HepG2 (cell line): ENCODE measurements at regions not wholly inside any gene's neighbourhood (a gene's known extent, or its start where the extent isn't known, plus 50 kb on each side); places are given as distances from the start of the nearest gene placed in this dataset.

Experiments
- ATAC-seq: fragments of 200-7000 bp; cut with Tn5 transposase; 3 replicates; pipeline ENCODE4 v1.9.1; 2020; ENCODE audit warnings: mild to moderate bottlenecking, moderate library complexity
- BruUV-seq: library from RNA; stranded (reverse); fragments of 400-500 nt; replicated peaks from 2 replicates; lab custom pipeline; 2021; lab: Mats Ljungman, UMichigan
- CTCF ChIA-PET: fragments of 300-600 bp; formaldehyde crosslinking; extraction: SDS; loops from one replicate; lab custom pipeline; 2021; ENCODE audit warnings: low total read pairs, inconsistent platforms, low intra/inter-chr PET ratio; lab: Yijun Ruan, JAX
- POLR2A ChIA-PET: fragments of 350-600 bp; sonication (Branson Sonifier 250); formaldehyde crosslinking; loops from one replicate; lab custom pipeline; 2020; ENCODE audit warnings: antibody characterized with exemption, inconsistent platforms; lab: Yijun Ruan, JAX
- DNase-seq: peaks from one replicate; pipeline ENCODE4 v3.0.0-alpha.2; 2015; ENCODE audit warnings: low spot score
- FAIRE-seq: peaks from 3 replicates; lab custom pipeline; 2011; peaks lifted over from hg19 to GRCh38; lab: Jason Lieb, UNC
- H2AFZ ChIP-seq: one replicate; pipeline ENCODE4 v1.6.1; 2011; ENCODE audit warnings: low read length, inconsistent platforms
- H3K27ac ChIP-seq: fragments of 300-600 bp; 3 replicates; pipeline ENCODE4 v1.8.0; 2011; ENCODE audit warnings: mixed run types, mild to moderate bottlenecking, mixed read lengths, low read length, inconsistent platforms; ENCODE audit not compliant: insufficient read depth; ENCODE audit errors: extremely low read length
- H3K27me3 ChIP-seq, 2 experiments: fragments of 200-600 bp in 1 of 2; 2 replicates in 1 of 2; 3 replicates in 1 of 2; pipeline versions ENCODE4 v1.6.0 to v1.8.0; 2011; ENCODE audit warnings: low read length in 2 of 2, mild to moderate bottlenecking in 2 of 2, moderate library complexity in 2 of 2, inconsistent platforms in 1 of 2; ENCODE audit not compliant: insufficient read depth in 2 of 2, control insufficient read depth in 1 of 2
- H3K36me3 ChIP-seq, 2 experiments: fragments of 200-600 bp in 1 of 2; replicated peaks in 1 of 2; 2 replicates in 1 of 2; 3 replicates in 1 of 2; pipeline versions ENCODE4 v1.5.1 to v1.8.0; 2011; ENCODE audit warnings: low read length in 2 of 2, inconsistent platforms in 1 of 2; ENCODE audit not compliant: insufficient read depth in 2 of 2, control insufficient read depth in 1 of 2
- H3K4me1 ChIP-seq: 2 replicates; pipeline ENCODE4 v1.5.1; 2012; ENCODE audit warnings: low read length, inconsistent platforms; ENCODE audit not compliant: insufficient read depth
- H3K4me2 ChIP-seq: 2 replicates; pipeline ENCODE4 v1.6.0; 2011; ENCODE audit warnings: low read depth, low read length, inconsistent platforms
- H3K4me3 ChIP-seq, 3 experiments: fragments of 200-600 bp in 1 of 3; sonication (generic), shearing (Covaris generic) in 1 of 3; replicated peaks in 1 of 3; 2 replicates each; pipeline ENCODE4 v1.5.1; 2011 to 2016; ENCODE audit warnings: low read length in 3 of 3, inconsistent platforms in 2 of 3, low read depth in 2 of 3, mild to moderate bottlenecking in 2 of 3, control low read depth in 1 of 3, mixed read lengths in 1 of 3; ENCODE audit not compliant: insufficient read depth in 1 of 3
- H3K79me2 ChIP-seq: one replicate; pipeline ENCODE4 v1.6.1; 2011; ENCODE audit warnings: low read length, inconsistent platforms; ENCODE audit not compliant: insufficient read depth
- H3K9ac ChIP-seq: 2 replicates; pipeline ENCODE4 v1.6.0; 2011; ENCODE audit warnings: mild to moderate bottlenecking, low read depth, low read length, inconsistent platforms; ENCODE audit not compliant: insufficient read depth
- H3K9me3 ChIP-seq: 2 replicates; pipeline ENCODE4 v1.5.1; 2012; ENCODE audit warnings: mild to moderate bottlenecking, low read length
- H4K20me1 ChIP-seq: 2 replicates; pipeline ENCODE4 v1.6.0; 2011; ENCODE audit warnings: inconsistent platforms, mild to moderate bottlenecking, low read length, moderate library complexity; ENCODE audit not compliant: insufficient read depth
- ATF4 ChIP-seq, 2 experiments: fragments of 450-650 bp in 1 of 2; sonication (generic) in 1 of 2; formaldehyde crosslinking; IDR thresholded peaks; 2 replicates each; pipeline versions ENCODE4 v1.5.0 to v1.8.0; 2020 to 2022; ENCODE audit warnings: mild to moderate bottlenecking in 1 of 2, missing genetic modification reagents in 1 of 2
- CEBPG ChIP-seq: IDR thresholded peaks from 2 replicates; pipeline ENCODE4 v1.6.1; 2016
- HIVEP1 ChIP-seq: sonication (generic); formaldehyde crosslinking; IDR thresholded peaks from 2 replicates; pipeline ENCODE4 v1.4.0; 2020; ENCODE audit warnings: mild to moderate bottlenecking, missing genetic modification reagents
- KAT8 ChIP-seq: IDR thresholded peaks from 2 replicates; pipeline ENCODE4 v1.6.1; 2016; ENCODE audit warnings: missing genetic modification reagents, missing compliant biosample characterization
- MTF1 ChIP-seq: sonication (generic); formaldehyde crosslinking; IDR thresholded peaks from 2 replicates; pipeline ENCODE4 v1.5.0; 2020; ENCODE audit warnings: missing genetic modification reagents
- PCBP2 ChIP-seq: fragments of 200-400 bp; formaldehyde crosslinking; optimal IDR thresholded peaks from 2 replicates; pipeline ENCODE3; 2018; ENCODE audit warnings: low read length, low read depth; ENCODE audit not compliant: poor library complexity, severe bottlenecking
- SALL1 ChIP-seq: sonication (generic); formaldehyde crosslinking; IDR thresholded peaks from 2 replicates; pipeline ENCODE4 v1.8.0; 2022; ENCODE audit warnings: mild to moderate bottlenecking, missing genetic modification reagents
- TCF7L2 ChIP-seq: IDR thresholded peaks from 2 replicates; pipeline ENCODE4 v1.6.1; 2011; ENCODE audit warnings: mild to moderate bottlenecking, low read depth, low read length, moderate library complexity
- TEF ChIP-seq: sonication (generic); formaldehyde crosslinking; IDR thresholded peaks from 2 replicates; pipeline ENCODE4 v1.5.0; 2020; ENCODE audit warnings: missing genetic modification reagents
- ZFP1 ChIP-seq: IDR thresholded peaks from 2 replicates; pipeline ENCODE4 v1.6.1; 2016
- ZNF12 ChIP-seq: sonication (generic); formaldehyde crosslinking; IDR thresholded peaks from 2 replicates; pipeline ENCODE4 v1.5.0; 2020; ENCODE audit warnings: missing genetic modification reagents
- ZNF18 ChIP-seq: sonication (generic); formaldehyde crosslinking; IDR thresholded peaks from 2 replicates; pipeline ENCODE4 v1.8.0; 2022; ENCODE audit warnings: mild to moderate bottlenecking, missing genetic modification reagents; ENCODE audit not compliant: insufficient replicate concordance
- ZNF512 ChIP-seq: sonication (generic); formaldehyde crosslinking; IDR thresholded peaks from 2 replicates; pipeline ENCODE4 v1.4.0; 2020; ENCODE audit warnings: mild to moderate bottlenecking, missing genetic modification reagents
- ZNF569 ChIP-seq: sonication (generic); formaldehyde crosslinking; IDR thresholded peaks from 2 replicates; pipeline ENCODE4 v1.5.0; 2020; ENCODE audit warnings: mild to moderate bottlenecking, missing genetic modification reagents, moderate library complexity, borderline replicate concordance
- ZNF878 ChIP-seq: sonication (generic); formaldehyde crosslinking; IDR thresholded peaks from 2 replicates; pipeline ENCODE4 v1.8.1; 2023; ENCODE audit warnings: mild to moderate bottlenecking, missing genetic modification reagents, moderate library complexity
- WGBS: methylation state at CpG from one replicate; pipeline ENCODE4 v1.1.6; 2017; ENCODE audit warnings: low lambda C conversion rate; 5-methylcytosine and 5-hydroxymethylcytosine counted together
- in situ Hi-C: cut with HindIII; loops from 2 replicates; pipeline ENCODE4 v1.10.0; 2017; ENCODE audit warnings: low pct_unique_long_range_greater_than_20kb; ENCODE audit not compliant: extremely low pct_ligation_motif_present
- intact Hi-C: fragments of 100-400 bp; cut with micrococcal nuclease; formaldehyde crosslinking; loops from one replicate; pipeline ENCODE4 v1.10.0; 2022; ENCODE audit not compliant: unreplicated experiment

- no peaks in the 10 kb centered on the region for H3K27me3 ChIP-seq
- H2AFZ ChIP-seq, result no peak overlapping the region
- in situ Hi-C loops, result no loop called here
- H4K20me1 ChIP-seq, result no peaks in the 10 kb centered on the region
- H3K4me1 ChIP-seq, result peaks cover 16% of the 10 kb centered on the region
- no peak overlapping the region for H3K9ac ChIP-seq
- H3K4me2 ChIP-seq, result no peak overlapping the region
- H3K27ac ChIP-seq, result no peak overlapping the region
- ChIA-PET CTCF (no interaction called here), POLR2A (no interaction called here)
- TF ChIP-seq ZNF18 (CRISPR knock-in tag) (no peak), ZNF878 (CRISPR knock-in tag) (no peak), HIVEP1 (CRISPR knock-in tag) (no peak), ZNF12 (CRISPR knock-in tag) (no peak), MTF1 (CRISPR knock-in tag) (no peak), CEBPG (CRISPR knock-in tag) (no peak)
- DNase-seq (no peak), FAIRE-seq (no peak), ATAC-seq (no peak)
- H3K36me3 ChIP-seq, result no peaks in the 10 kb centered on the region
- BruUV-seq, result no TSS peak
- H3K9me3 ChIP-seq, result no peaks in the 10 kb centered on the region
- intact Hi-C loops, result loop anchor here (10.0 kb wide), 1 partner anchor 133 kb away; no protein-coding TSS in a partner anchor
- no peaks in the 10 kb centered on the region for H3K79me2 ChIP-seq
- no peak overlapping the region for H3K4me3 ChIP-seq
- 2% methylated on average over 5 of the region's 5 CpGs for WGBS
These were observed 60.7 kb upstream of the RAPGEF2 start for GRCh38 chr4:159042097-159042605.

- BruUV-seq, result no TSS peak
- Histone ChIP-seq H3K36me3 (no peaks in the 10 kb centered on the region), H3K9me3 (no peaks in the 10 kb centered on the region), H3K9ac (no peak overlapping the region), H4K20me1 (no peaks in the 10 kb centered on the region), H3K79me2 (no peaks in the 10 kb centered on the region), H2AFZ (no peak overlapping the region), H3K27me3 (no peaks in the 10 kb centered on the region), H3K4me3 (no peak overlapping the region), H3K4me2 (no peak overlapping the region), H3K27ac (no peak overlapping the region), H3K4me1 (peaks cover 23% of the 10 kb centered on the region)
- in situ Hi-C loops, result no loop called here
- WGBS, result 76% methylated on average over 4 of the region's 4 CpGs
- ChIA-PET CTCF (no interaction called here), POLR2A (no interaction called here)
- no peak for DNase-seq
- no peak for ATAC-seq
- intact Hi-C loops, result loop anchor here (10.0 kb wide), 1 partner anchor 132 kb away; no protein-coding TSS in a partner anchor
- no peak for FAIRE-seq
- TF ChIP-seq ZNF512 (no peak), ZNF569 (CRISPR knock-in tag) (no peak), ATF4 (CRISPR knock-in tag; IDR thresholded peaks at IDR 0.05) (no peak), SALL1 (CRISPR knock-in tag) (no peak), TCF7L2 (no peak), KAT8 (CRISPR knock-in tag) (no peak), PCBP2 (no peak), ZNF12 (CRISPR knock-in tag) (no peak), ZFP1 (no peak), TEF (CRISPR knock-in tag) (no peak)
These were observed 60.0 kb upstream of the RAPGEF2 start for GRCh38 chr4:159042868-159043267.
